GM12891 (cell line): ENCODE measurements at regions not wholly inside any gene's neighbourhood (a gene's known extent, or its start where the extent isn't known, plus 50 kb on each side); places are given as distances from the start of the nearest gene placed in this dataset.

ENCODE experiments used
- POLR2A ChIP-seq: IDR thresholded peaks from 2 replicates; pipeline ENCODE4 v1.6.1; 2011; ENCODE audit warnings: low read depth, low read length, control low read depth
- SPI1 ChIP-seq: IDR thresholded peaks from 2 replicates; pipeline ENCODE4 v1.6.1; 2011; ENCODE audit warnings: low read depth, low read length, control low read depth

DNA sequence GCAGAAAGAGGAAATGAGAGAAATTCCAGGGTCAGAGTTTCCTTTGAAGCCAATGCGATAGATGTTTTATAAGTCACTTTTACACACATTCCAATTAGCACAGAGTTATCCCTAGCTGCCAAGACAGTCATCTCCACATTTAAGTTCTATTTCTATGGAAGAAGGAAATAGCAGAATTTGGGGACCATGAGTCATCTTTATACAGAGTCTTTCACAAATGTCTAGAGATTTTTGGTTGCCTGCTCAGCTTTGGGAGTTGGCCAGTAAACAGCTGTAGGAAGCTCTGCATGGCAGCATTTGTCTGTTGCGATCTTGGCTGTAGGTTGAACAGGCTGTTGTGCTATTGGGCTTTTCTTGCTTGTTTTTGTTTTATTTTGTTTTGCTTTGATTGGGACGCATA is 884.3 kb downstream of the GALC start:
- TF ChIP-seq POLR2A (no peak), SPI1 (no peak)
